ENCODE measurements at regions not wholly inside any gene's neighbourhood (a gene's known extent, or its start where the extent isn't known, plus 50 kb on each side); places are given as distances from the start of the nearest gene placed in this dataset.
A peak's percentile ranks its signal among the peaks of the same experiment; 100 is the strongest.

GRCh38 chr5:147169901-147170300 lies 64.9 kb upstream of the STK32A start:
- H3K4me3 ChIP-seq: no peak overlapping the region
- intact Hi-C loops (cut with DNase I): no loop called here
- H3K27ac ChIP-seq: peak overlapping the region; percentile 59 to 86 (median 70)
- H3K9me3 ChIP-seq (replicated peaks in 1 of 3): no peaks in the 10 kb centered on the region
- H3K4me1 ChIP-seq (replicated peaks in 1 of 2): peaks cover 26 to 34% of the 10 kb centered on the region in 2 donors
- 29 to 41% (median 38%) methylated on average over 3 of the region's 3 CpGs for WGBS, 4 donors
- H3K27me3 ChIP-seq: no peaks in the 10 kb centered on the region
- no peaks in the 10 kb centered on the region for H3K36me3 ChIP-seq (replicated peaks in 1 of 2)
- TF ChIP-seq POLR2A (IDR thresholded peaks at IDR 0.05): no peak
- TF ChIP-seq, protein P1, sequence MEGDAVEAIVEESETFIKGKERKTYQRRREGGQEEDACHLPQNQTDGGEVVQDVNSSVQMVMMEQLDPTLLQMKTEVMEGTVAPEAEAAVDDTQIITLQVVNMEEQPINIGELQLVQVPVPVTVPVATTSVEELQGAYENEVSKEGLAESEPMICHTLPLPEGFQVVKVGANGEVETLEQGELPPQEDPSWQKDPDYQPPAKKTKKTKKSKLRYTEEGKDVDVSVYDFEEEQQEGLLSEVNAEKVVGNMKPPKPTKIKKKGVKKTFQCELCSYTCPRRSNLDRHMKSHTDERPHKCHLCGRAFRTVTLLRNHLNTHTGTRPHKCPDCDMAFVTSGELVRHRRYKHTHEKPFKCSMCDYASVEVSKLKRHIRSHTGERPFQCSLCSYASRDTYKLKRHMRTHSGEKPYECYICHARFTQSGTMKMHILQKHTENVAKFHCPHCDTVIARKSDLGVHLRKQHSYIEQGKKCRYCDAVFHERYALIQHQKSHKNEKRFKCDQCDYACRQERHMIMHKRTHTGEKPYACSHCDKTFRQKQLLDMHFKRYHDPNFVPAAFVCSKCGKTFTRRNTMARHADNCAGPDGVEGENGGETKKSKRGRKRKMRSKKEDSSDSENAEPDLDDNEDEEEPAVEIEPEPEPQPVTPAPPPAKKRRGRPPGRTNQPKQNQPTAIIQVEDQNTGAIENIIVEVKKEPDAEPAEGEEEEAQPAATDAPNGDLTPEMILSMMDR (IDR thresholded peaks at IDR 0.05): no peak
- peak in 1 of 7 donors; percentile 11 for DNase-seq

DNA sequence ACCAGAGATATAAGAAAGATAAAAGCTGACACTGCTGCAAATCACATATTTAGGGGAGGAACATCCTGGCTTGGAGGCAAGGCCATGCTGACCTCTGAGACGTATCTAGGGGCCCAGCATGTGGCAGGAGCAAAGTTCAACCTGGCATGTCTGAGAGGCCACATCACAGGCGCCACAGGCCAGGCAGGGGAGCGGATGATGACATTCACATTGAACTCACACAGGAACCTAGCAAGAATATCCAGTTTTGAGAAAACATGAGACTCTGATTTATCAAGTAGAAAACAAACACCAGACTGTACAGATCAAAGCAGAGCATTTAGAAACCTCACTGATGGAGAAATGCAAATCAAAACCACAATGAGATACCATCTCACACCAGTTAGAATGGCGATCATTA lies 64.2 kb upstream of the STK32A start:
- no peaks in the 10 kb centered on the region for H3K27me3 ChIP-seq
- no peaks in the 10 kb centered on the region for H3K9me3 ChIP-seq (replicated peaks in 1 of 3)
- peak overlapping the region; percentile 37 to 63 (median 55) for H3K27ac ChIP-seq
- no peaks in the 10 kb centered on the region for H3K36me3 ChIP-seq (replicated peaks in 1 of 2)
- peak; percentile 45 to 88 (median 80) for DNase-seq
- 28 to 36% (median 30%) methylated on average over 4 of the region's 4 CpGs for WGBS, 4 donors
- intact Hi-C loops (cut with DNase I): no loop called here
- peaks cover 26 to 34% of the 10 kb centered on the region in 2 donors for H3K4me1 ChIP-seq (replicated peaks in 1 of 2)
- H3K4me3 ChIP-seq: no peak overlapping the region
- TF ChIP-seq, protein P1 (IDR thresholded peaks at IDR 0.05): no peak
- no peak for TF ChIP-seq POLR2A (IDR thresholded peaks at IDR 0.05)

- no peak for DNase-seq
- peaks cover 4 to 10% of the 10 kb centered on the region in 2 donors for H3K4me1 ChIP-seq (replicated peaks in 1 of 2)
- no peak overlapping the region for H3K27ac ChIP-seq
- H3K4me3 ChIP-seq: no peak overlapping the region
- H3K9me3 ChIP-seq (replicated peaks in 1 of 3): no peaks in the 10 kb centered on the region
- no peaks in the 10 kb centered on the region for H3K27me3 ChIP-seq
- TF ChIP-seq, protein P1 (IDR thresholded peaks at IDR 0.05): no peak
- no peak for TF ChIP-seq POLR2A (IDR thresholded peaks at IDR 0.05)
- H3K36me3 ChIP-seq (replicated peaks in 1 of 2): no peaks in the 10 kb centered on the region
- intact Hi-C loops (cut with DNase I): no loop called here
- WGBS, 4 donors: 64 to 94% (median 85%) methylated on average over 2 of the region's 2 CpGs
These were observed 60.1 kb upstream of the STK32A start for GRCh38 chr5:147174671-147175265.

DNA sequence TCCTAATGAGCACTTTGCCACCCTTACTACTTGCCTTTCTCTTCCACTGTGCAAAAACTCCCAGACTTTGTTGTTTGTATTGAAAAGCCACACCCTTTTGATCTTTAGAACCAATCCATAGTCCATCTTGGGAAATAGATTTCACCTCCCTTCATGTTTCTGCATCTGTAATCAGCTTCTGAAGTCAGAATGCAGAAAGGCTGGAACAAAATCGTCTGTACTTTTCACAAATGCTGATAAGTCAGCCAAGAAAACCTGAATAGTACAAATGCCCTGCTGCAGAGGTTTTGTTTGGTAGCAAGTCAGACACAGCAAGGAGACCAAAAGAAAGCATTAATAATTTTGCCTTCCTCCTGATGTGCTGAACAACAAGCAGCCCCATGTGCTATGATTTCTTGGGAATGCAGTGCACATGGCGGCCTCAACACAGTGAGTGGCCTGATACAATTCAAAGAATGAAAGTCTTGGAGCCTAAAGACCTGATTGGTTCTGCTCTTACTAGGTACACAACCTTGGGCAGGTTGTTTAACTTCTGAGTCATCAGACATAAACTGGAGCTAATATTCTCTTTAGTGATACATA lies 59.2 kb upstream of the STK32A start:
- DNase-seq: no peak
- no peaks in the 10 kb centered on the region for H3K9me3 ChIP-seq (replicated peaks in 1 of 3)
- intact Hi-C loops (cut with DNase I): no loop called here
- H3K4me3 ChIP-seq: no peak overlapping the region
- no peak overlapping the region for H3K27ac ChIP-seq
- no peaks in the 10 kb centered on the region for H3K36me3 ChIP-seq (replicated peaks in 1 of 2)
- no peaks in the 10 kb centered on the region for H3K27me3 ChIP-seq
- WGBS, 4 donors: 59 to 81% (median 75%) methylated on average over 2 of the region's 2 CpGs
- H3K4me1 ChIP-seq (replicated peaks in 1 of 2): peaks cover 0 to 4% of the 10 kb centered on the region in 2 donors
- TF ChIP-seq, protein P1 (IDR thresholded peaks at IDR 0.05): no peak
- TF ChIP-seq POLR2A (IDR thresholded peaks at IDR 0.05): no peak
